HG03064 (cell line): ENCODE measurements at regions not wholly inside any gene's neighbourhood (a gene's known extent, or its start where the extent isn't known, plus 50 kb on each side); places are given as distances from the start of the nearest gene placed in this dataset.
A peak's percentile ranks its signal among the peaks of the same experiment; 100 is the strongest.

ENCODE experiments used
- ATAC-seq: cut with Tn5 transposase; IDR thresholded peaks from one replicate; pipeline ENCODE4 v1.9.1; 2021; ENCODE audit warnings: low read depth; ENCODE audit not compliant: unreplicated experiment

DNA sequence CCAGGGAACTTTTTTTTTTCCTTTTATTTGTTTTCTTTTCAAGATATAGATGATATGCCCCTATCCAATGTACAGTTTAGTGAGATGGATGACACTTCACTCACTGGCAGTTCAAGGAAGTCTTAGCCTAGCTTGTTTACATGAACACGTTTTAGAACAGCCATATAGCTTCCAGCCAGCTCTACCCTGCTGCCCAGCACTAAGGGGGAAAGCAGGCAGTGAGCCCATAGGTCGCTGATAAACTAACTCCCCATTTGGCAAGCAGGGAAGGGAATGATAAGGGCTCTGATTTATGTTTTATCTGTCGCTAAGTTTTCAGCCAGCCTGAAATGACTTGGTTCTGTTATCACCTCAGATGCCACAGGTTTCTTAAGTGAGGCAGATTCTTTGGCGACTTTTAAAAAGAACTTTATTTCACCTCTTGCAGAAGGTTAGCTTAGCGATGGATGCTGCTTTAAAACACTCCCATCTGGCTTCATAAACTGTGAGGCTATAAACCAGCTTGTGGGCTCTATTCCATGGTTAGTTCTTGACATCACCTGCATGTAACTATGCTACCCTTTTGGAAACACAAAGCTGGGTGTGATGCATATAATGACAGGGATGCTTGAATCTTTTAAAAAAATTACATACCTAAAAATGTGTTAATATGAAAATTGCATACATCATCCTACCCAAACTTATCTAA is 348.4 kb downstream of the FBXO8 start:
- no peak for ATAC-seq

DNA sequence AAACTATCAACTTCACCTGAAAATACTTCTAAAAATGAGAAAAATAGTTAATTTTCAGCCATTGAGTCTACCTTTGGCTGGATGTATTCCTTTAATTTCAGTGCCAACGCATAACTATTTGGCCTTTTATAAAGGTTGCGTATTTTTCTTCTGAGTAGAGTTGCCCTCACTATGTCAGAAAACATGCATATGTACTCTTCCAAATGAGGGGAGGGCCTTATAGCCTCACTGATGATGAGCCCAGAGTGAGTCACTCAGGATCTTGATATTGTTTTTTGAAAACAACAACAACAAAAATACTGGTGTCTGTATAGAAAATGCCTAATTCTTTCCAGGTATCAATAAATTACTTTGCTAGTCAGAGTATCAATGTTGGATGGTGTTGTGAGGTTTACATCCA is 349.3 kb downstream of the FBXO8 start:
- no peak for ATAC-seq

DNA sequence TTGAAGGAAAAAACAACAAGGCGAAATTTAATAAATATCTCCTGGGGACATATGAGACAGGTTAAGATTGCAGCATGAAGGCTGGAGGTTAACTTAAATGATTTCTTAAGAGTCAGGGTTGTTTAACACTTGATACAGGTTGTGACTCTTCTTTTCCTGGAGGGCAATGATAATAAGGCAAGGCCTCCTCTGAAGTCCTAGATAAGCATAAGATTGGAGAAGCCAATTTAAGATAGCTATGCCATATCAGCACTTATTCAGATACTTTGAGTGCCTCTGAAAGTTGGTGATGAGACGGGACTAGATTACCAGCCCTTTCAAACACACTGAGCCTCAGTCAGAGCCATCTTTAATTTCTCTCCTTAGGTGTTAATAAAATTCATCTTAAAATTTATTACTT is 350.8 kb downstream of the FBXO8 start:
- ATAC-seq: no peak

DNA sequence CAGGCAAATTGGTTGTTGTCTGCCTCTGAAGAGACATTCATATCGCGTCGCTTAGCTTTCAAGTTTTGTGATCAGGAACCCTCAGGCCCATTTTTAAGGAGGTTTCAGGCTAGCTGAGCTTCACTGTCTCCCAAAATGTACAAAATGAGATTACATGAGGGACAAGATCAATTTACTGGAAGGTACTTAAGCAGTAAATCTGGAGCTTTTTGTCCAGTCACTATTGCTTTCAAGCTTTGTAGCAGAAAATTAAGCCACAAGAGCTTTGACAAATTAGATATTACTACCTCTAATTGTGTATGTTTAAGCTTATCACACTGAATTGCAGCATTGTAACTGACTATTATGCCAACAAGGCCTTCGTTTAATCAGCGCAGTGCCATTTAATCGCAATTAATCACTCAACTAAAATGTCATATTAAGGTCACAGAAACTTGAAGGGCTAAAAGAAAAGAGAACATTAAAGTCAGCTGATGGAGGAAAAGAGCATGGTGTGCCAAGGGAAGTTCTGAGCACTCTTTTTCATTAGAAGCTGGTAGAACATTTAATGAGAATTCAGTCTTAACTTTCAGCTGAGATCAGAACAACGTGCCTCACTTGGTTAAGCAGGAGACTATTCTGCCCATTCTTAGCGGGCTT is 353.0 kb downstream of the FBXO8 start:
- ATAC-seq: no peak

DNA sequence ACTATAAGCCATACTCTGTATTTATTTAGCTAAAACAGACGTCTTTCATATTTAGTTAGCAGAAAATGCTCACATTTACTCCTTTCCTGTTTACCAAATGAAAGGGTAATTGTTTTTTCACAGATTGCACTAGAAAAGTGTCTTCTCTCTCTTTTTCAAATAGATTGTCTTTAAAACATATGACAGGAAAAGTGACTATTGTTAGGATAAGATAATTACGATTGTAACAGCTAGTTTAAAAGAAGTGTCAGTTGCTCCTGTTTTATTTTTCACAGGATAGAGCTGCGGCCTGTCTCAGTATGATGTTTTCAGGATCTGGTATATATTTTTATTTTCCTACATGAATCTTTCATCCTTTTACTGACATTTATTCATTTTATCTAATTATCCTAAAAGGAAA is 353.5 kb downstream of the FBXO8 start:
- no peak for ATAC-seq

DNA sequence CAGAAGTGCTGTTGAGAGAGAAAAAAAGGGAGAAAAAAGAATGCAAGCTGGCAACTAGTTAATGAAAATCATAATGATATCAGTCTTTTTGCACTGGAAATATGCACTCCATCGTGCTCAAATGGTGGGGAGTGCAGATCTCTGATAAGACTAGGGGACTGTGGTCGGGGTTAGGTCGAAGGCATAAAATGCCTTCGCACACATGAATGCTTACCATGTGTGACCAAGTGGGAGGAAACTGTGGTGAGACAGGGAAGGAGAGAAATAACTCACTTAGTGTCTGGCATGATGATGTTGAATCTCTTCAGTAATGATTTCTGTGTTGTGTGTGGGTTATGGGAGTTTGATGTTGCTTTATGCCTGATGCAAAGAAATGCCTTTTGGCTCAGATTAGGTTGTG is 358.9 kb downstream of the FBXO8 start:
- ATAC-seq: peak; percentile 62

DNA sequence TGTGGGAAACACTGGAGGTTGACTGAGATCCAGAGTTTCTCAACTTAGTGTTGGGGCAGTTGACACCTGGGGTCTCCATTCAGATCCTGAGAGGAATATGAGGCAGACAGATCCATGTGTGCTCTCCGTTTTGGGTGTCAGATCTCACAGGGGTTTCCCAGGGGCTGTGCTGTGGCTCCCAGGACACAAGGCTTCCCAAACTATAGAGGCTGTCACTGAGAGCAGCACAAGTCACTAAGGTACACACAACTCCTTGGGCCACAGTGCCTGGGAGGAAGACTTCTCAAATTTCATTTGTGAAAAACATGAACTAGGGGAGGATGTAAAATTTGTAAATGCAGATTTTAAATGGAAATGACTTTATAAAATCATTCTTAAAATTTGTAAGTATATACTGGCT is 363.6 kb downstream of the FBXO8 start:
- ATAC-seq: no peak

DNA sequence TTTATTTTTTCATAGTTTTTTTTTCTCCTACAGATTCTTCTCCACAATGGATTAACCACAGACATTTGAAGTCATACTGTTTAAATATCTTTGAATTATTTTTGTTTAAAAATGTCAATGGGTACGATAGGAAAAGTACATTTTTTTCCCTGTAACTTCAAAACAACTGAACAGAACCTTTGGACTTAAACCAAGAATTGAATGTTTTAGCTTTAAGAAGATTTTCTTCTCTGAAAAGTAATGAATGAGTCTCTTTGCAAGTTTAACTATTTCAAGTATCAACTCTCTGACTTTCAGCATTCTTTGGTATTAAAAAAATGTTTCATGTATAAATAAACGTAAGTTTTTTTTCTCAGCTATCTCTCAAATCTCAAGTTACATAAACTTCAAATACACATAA is 364.3 kb downstream of the FBXO8 start:
- no peak for ATAC-seq

DNA sequence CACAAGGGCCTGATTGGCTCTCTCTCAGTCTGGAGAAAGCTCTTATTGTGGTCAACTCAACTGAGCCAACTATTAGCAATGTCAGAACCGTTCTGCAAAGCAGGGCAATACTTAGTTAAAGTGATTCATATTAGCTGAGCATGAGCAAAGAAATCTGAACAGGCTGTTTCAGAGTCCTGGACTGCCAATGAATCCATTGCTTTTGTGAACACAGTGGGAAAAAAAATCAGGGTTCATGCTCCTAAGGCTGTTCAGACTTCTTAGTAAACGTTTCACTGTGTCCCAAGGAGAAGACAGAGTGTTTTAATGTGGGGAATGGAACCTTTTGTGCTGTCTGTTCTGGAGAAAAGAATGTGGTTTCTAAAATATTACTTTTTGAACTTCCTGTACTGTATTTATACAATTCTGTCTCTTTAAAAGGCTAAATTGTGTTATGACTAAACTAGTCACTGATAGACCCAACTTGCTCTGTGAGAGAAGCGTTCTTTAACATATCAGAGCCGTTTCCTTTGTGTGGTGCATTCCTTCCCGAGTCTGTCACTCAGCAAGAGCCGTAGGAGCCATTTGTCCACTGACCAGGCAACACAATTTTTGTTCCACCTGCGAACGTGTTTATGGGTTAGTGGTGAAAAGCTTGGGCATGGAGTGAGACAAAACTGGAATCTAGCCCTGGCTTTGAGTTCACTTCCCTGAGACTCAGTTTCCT is 366.1 kb downstream of the FBXO8 start:
- ATAC-seq: no peak

DNA sequence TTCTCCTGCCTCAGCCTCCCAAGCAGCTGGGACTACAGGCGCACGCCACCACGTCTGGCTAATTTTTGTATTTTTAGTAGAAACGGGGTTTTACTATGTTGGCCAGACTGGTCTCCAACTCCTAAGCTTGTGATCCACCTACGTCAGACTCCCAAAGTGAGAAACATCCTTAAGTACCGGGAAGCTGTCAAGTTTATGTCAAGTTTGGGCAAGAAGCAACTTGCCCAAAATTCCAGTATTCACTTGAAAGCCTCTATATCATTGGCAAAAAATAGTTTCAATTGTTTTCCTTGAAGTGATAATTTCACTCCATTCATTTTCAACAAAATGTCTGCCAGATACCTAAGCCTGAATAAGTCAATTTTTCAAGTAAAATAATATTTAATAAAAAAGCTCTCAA is 370.0 kb downstream of the FBXO8 start:
- ATAC-seq: no peak

DNA sequence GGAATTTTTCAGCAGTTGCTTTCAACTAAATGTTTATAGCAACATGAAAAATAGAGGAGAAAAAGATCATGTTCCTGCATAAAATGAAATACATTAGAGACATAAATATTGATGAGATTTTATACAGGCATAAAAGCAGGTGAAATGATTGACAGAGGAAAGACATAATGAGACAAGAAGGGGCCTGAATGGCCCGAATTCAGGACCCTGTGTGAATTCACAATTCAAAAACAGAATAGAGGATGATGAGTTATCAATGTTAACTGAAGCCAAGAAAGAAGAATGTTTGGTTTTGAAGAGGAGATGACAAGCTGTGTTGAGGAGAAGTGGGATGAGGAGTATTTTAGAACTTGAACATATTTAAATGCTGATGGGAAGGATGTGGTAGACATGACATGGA is 371.1 kb downstream of the FBXO8 start:
- ATAC-seq: no peak

DNA sequence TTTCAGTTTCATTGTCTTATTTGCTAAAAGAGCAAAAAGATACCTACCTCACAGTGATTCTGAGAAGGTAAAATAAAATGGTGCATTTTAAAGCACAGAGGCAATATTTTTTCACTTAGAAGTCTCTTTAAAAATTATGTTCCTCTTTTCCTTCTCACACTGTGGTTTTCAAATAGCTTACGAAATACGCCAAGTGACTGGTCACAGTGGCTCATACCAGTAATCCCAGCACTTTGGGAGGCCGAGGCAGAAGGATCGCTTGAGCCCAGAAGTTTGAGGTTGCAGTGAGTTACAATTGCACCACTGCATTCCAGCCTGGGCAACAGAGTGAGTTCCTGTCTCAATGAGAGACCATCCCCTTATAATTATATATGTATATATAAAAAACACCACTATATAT is 372.6 kb downstream of the FBXO8 start:
- no peak for ATAC-seq

DNA sequence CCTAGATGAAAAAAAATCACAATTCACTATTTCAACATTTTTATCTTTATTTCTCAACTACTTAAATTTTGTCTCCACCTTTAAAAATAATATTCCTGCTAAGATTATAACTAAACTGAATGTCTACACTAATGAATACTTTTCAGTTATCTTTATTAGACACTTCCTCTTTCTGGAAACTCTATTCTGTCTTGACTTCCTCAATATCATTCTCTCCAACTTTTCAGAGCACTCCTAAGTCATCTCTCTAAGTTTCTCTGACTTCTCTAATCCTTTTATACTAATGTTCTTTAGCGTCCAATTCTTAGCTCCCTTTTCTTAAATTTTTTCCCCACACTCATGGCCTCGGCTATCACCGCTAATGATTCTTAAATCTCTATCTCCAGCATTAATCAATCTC is 374.2 kb downstream of the FBXO8 start:
- ATAC-seq: no peak

DNA sequence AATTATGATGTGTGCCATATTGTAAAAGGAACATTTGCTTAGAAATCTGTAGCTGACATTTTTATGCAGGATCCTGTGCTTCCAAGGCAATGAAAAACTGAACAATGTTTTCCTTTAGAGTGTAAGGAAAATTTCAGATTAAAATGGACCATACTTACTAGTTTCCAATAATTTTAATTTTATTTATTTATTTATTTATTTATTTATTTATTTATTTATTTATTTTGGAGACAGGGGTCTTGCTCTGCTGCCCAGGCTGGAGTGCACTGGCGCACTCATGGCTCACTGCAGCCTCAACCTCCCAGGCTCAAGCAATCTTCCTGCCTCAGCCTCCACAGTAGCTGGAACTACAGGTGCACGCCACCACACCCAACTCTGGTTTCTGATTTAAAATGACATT is 369.8 kb upstream of the HAND2 start:
- ATAC-seq: no peak

DNA sequence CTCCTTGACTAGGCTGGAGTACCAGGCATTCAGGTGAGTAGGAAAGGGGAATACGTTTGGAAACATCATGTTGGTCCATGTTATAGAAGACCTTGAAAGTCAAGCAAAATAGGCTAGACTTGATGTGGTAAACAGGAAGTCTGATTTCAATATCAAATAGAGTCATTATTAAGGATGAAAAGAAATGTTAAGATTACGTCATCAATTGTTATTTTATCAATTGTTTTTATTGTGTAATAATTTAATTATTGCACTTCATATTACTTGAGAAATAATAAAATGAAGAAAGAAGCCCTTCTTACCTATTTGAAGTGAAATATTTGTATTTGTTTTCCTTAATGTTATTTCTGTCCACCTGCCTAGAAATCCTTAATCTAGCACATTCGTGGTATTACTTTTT is 361.0 kb upstream of the HAND2 start:
- ATAC-seq: no peak

DNA sequence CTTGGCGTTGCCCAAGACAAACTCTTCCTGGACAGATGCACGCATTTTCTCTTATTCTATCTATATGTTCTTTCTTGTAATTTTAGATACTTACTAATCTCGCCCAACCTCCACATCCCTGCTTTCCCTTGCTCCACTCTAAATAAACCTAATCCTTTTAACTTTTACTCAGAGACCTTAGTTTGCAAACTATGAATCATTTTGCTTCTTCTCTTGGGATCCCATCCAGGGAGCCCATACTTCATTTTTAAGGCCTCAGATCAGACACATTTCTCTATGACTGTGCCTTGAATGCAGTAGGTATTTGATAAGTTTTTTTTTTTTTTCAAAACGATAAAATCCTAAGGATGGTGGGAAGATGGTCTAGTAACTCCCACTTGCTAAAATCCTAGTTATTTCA is 353.8 kb upstream of the HAND2 start:
- ATAC-seq: no peak

DNA sequence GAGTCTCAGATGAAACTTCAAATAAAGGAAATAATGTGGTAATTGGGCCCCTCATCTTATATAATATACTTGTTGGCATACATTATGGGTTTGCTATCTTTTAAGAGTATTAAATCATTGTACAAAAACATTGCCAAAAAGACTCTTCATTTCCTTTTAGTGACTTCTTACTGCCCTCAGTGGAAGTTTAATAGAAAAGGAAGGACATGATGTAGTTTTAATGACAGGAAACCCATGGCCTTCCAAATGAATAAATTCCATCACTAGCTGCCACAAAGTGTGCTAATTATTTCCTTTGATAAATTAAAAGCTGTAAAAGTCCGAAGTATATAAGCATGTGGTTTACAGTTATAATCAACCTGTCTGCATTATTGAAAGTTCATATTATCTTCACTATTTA is 350.9 kb upstream of the HAND2 start:
- no peak for ATAC-seq

DNA sequence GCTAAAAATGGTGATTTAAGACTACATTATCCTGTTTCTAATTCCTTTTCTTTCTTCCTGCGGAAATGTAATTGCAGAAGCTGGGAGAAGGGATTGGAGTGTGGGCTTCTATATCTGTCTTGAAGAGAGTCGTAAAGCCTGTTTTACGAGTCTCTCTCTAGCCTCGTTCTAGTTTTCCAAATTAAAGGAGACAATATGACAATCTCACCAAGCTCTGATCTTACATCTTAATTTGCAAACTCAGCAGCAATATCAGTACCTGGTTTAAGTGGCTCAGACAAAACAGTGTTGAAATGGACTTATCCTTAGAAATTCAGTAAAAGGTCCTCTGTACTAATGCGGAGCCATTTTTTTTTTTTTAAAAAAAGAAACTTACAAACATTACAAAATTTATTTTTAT is 349.5 kb upstream of the HAND2 start:
- ATAC-seq: no peak

DNA sequence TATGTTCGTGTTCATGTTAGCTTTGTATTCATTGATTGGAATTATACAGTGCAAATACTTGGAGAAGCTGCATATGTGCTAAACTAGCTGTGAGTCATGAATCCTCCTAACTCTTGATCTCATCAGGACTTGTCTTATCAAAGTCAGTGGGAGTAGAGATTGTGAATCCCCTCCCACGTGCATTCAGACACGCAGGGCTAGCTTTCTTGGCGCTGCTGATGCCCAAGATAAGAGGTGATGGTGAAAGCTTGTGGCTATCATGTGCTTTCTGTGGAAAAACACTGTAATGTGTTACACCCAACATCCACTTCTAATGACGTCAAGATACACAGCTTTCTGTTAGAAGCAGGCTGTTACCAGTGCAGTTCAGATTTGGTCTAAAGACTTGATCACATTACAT is 348.7 kb upstream of the HAND2 start:
- ATAC-seq: no peak

DNA sequence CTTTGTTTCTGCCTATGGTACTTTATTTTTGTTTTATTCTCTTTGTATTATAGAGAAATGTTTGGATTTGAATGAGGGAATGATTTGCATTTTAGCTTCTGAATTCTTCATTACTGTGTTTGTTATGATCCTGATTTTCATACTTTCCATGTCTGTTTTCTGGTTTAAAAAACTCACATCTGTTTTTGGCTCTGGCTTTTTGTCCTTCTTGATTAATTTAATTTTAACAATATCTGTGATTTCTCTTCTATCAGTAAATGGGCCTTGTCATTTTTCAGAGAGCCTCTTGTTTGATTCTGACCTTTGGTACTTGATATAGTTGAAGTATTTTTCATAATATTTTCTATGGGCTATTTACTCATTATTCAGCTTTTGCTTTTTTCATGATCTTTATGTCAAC is 341.6 kb upstream of the HAND2 start:
- ATAC-seq: no peak

DNA sequence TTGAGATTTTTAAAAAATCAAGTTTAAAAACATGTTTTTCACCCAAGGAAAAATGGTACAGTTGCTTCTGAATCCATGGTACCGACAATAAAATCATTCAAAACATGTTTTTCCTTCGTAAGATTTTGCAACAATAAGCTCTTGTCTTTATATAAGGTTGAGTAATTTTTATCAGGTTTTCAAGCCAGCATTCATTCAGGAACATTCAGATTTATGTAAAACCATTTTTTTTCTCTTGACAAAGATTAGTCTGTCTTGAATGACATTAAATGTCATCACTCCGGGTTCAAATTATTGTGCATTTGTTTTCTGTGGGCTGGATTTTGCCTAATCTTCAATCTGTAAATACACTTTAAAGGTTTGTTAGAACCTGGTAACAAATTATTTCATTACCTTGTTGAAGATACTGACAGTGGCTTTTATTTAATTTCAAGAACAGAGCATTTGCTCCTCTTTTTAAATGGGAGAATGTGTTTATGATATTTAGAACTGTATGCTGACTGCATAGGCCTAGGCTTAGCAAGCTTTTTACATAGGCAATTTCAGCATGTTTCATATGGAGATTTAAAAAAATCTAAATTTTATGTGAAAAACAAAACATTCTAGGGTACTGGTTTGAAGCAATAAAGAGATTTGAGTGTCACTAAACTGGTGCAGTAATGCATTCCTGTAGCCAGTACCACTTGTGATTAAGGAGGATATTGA is 336.4 kb upstream of the HAND2 start:
- ATAC-seq: no peak

DNA sequence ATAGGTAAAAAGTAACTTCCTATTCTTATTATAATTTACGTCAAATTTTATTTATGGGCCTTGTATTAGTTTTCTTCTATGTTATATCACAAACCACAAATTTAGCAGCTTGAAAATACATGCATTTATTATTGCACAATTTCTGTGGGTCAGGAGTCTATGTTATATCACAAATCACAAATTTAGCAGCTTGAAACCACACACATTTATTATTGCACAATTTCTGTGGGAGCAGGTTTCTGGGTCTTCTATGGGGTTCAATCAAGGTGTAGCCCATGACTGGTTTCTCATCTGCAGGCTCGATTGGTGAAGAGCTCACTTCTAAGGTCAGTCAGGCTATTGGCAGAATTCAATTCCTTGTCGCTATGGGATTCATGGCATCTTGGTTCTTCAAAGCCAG is 332.7 kb upstream of the HAND2 start:
- no peak for ATAC-seq
